Neural cell (in vitro differentiated cells): ENCODE measurements at regions not wholly inside any gene's neighbourhood (a gene's known extent, or its start where the extent isn't known, plus 50 kb on each side); places are given as distances from the start of the nearest gene placed in this dataset.

Experiments used
- CTCF ChIP-seq: fragments of 450-650 bp; IDR thresholded peaks from 2 replicates; pipeline ENCODE4 v1.5.1; 2014; ENCODE audit warnings: antibody characterized with exemption, mild to moderate bottlenecking, moderate library complexity; ENCODE audit not compliant: poor library complexity, severe bottlenecking
- EP300 ChIP-seq: fragments of 450-650 bp; conservative IDR thresholded peaks from 2 replicates; pipeline ENCODE4 v1.6.1; 2014; ENCODE audit warnings: antibody characterized with exemption, mild to moderate bottlenecking, moderate library complexity; ENCODE audit not compliant: poor library complexity, severe bottlenecking
- EZH2 ChIP-seq: fragments of 200-600, 300-800 bp; shearing (Covaris generic), sonication (generic); IDR thresholded peaks from 2 replicates; pipeline ENCODE4 v1.6.1; 2014; ENCODE audit warnings: antibody characterized with exemption, low read length, borderline replicate concordance, mild to moderate bottlenecking; ENCODE audit not compliant: insufficient read depth, poor library complexity, severe bottlenecking
- MXI1 ChIP-seq: fragments of 450-650 bp; conservative IDR thresholded peaks from 2 replicates; pipeline ENCODE4 v1.6.1; 2014; ENCODE audit warnings: antibody characterized with exemption, mild to moderate bottlenecking; ENCODE audit not compliant: poor library complexity, severe bottlenecking
- POLR2AphosphoS5 ChIP-seq: IDR thresholded peaks from 2 replicates; pipeline ENCODE4 v1.6.1; 2012
- RAD21 ChIP-seq: fragments of 450-650 bp; conservative IDR thresholded peaks from 2 replicates; pipeline ENCODE4 v1.6.1; 2014; ENCODE audit warnings: antibody characterized with exemption, mild to moderate bottlenecking, moderate library complexity
- REST ChIP-seq: IDR thresholded peaks from 2 replicates; pipeline ENCODE4 v1.6.1; 2012; ENCODE audit warnings: borderline replicate concordance

DNA sequence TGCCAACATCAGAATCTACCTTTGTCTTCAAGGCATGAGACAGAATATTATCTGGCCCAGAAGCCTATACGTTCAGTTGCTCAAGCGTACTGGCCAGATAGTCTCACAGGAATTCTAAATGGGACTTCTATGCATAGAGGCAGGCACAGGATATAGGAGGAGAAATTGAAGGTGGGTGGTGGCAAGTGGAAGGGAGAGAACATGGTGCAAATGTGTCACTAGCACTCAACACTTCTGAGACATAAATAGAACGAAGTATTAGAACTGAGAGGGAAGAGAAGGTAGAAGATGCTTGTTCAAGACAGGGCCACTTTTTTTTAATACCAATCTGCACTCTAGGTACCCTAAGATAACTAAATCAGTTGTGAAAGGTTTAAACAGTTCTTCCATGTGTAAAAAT is 85.8 kb downstream of the TFPI2 start:
- TF ChIP-seq RAD21, result no peak
- no peak for TF ChIP-seq CTCF
- no peak for TF ChIP-seq EZH2
- TF ChIP-seq REST, result no peak
- TF ChIP-seq POLR2AphosphoS5, result no peak
- no peak for TF ChIP-seq EP300
- TF ChIP-seq MXI1, result no peak
